Suprapubic skin (tissue), 4 donors: ENCODE measurements at regions not wholly inside any gene's neighbourhood (a gene's known extent, or its start where the extent isn't known, plus 50 kb on each side); places are given as distances from the start of the nearest gene placed in this dataset.

ENCODE experiments used
- CTCF ChIP-seq, 2 donors: fragments of 200-600 bp in 1 of 2; fragments of 450-650 bp in 1 of 2; sonication (generic) in 1 of 2; IDR thresholded peaks; one replicate each; pipeline ENCODE4 v1.5.1; 2016 to 2019; ENCODE audit warnings: antibody characterized with exemption in 2 of 2, mild to moderate bottlenecking in 1 of 2, moderate library complexity in 1 of 2
- EP300 ChIP-seq: sonication (generic); formaldehyde crosslinking; IDR thresholded peaks from one replicate; pipeline ENCODE4 v1.6.1; 2017; ENCODE audit warnings: antibody characterized with exemption
- POLR2A ChIP-seq, 2 donors: fragments of 450-650 bp; IDR thresholded peaks; one replicate each; pipeline ENCODE4 v1.6.1; 2017; ENCODE audit warnings: antibody characterized with exemption in 2 of 2, mild to moderate bottlenecking in 2 of 2, moderate library complexity in 2 of 2
- POLR2AphosphoS5 ChIP-seq, 3 donors: sonication (generic); formaldehyde crosslinking; IDR thresholded peaks; one replicate each; pipeline ENCODE4 v1.6.1; 2017; ENCODE audit warnings: antibody characterized with exemption in 3 of 3

- TF ChIP-seq CTCF (IDR thresholded peaks at IDR 0.05) (no peak), POLR2A (IDR thresholded peaks at IDR 0.05) (no peak), EP300 (no peak), POLR2AphosphoS5 (IDR thresholded peaks at IDR 0.05) (no peak)
Observed at GRCh38 chrX:121336831-121337421, 289.5 kb downstream of the GLUD2 start.
